IMR-90 (cell line): ENCODE measurements at regions not wholly inside any gene's neighbourhood (a gene's known extent, or its start where the extent isn't known, plus 50 kb on each side); places are given as distances from the start of the nearest gene placed in this dataset.

ENCODE experiments used
- ATAC-seq: fragments of 200-7000 bp; cut with Tn5 transposase; 2 replicates; pipeline ENCODE4 v1.9.1; 2020; ENCODE audit warnings: low read depth, mild to moderate bottlenecking, moderate library complexity
- BruUV-seq: library from RNA; stranded (reverse); fragments of 400-500 nt; replicated peaks from 2 replicates; lab custom pipeline; 2021; lab: Mats Ljungman, UMichigan
- CTCF ChIA-PET: fragments of 300-600 bp; formaldehyde crosslinking; extraction: SDS; loops from one replicate; lab custom pipeline; 2021; ENCODE audit warnings: antibody characterized with exemption; lab: Yijun Ruan, JAX
- POLR2A ChIA-PET: fragments of 300-600 bp; sonication (Branson Sonifier 250); formaldehyde crosslinking; loops from one replicate; lab custom pipeline; 2022; ENCODE audit warnings: antibody characterized with exemption; ENCODE audit not compliant: unreplicated experiment; lab: Charles Lee
- DNase-seq: peaks from one replicate; pipeline ENCODE4 v3.0.0; 2013
- H2AFZ ChIP-seq: replicated peaks from 2 replicates; pipeline ENCODE3; 2013; ENCODE audit warnings: low read length, mild to moderate bottlenecking; ENCODE audit not compliant: poor library complexity
- H2AK5ac ChIP-seq: 2 replicates; pipeline ENCODE4 v1.6.1; 2013; ENCODE audit warnings: low read depth, low read length, inconsistent platforms
- H2AK9ac ChIP-seq: replicated peaks from 2 replicates; pipeline ENCODE3; 2013; ENCODE audit warnings: mild to moderate bottlenecking, low read depth, low read length, moderate library complexity; ENCODE audit not compliant: poor library complexity
- H2BK120ac ChIP-seq: 2 replicates; pipeline ENCODE4 v1.6.1; 2013; ENCODE audit warnings: low read depth, low read length, inconsistent platforms
- H2BK15ac ChIP-seq: 3 replicates; pipeline ENCODE4 v1.6.1; 2013; ENCODE audit warnings: low read depth, low read length, inconsistent platforms
- H2BK20ac ChIP-seq: 2 replicates; pipeline ENCODE4 v1.6.1; 2013; ENCODE audit warnings: low read depth, mild to moderate bottlenecking, inconsistent platforms, low read length, moderate library complexity
- H2BK5ac ChIP-seq: 2 replicates; pipeline ENCODE4 v1.6.1; 2013; ENCODE audit warnings: mild to moderate bottlenecking, low read depth, low read length, inconsistent platforms; ENCODE audit not compliant: poor library complexity, severe bottlenecking
- H3K14ac ChIP-seq: replicated peaks from 2 replicates; pipeline ENCODE4 v1.6.1; 2013; ENCODE audit warnings: low read depth, low read length, inconsistent platforms
- H3K18ac ChIP-seq: 2 replicates; pipeline ENCODE4 v1.6.1; 2013; ENCODE audit warnings: low read depth, low read length, control low read depth
- H3K23ac ChIP-seq: 2 replicates; pipeline ENCODE4 v1.6.1; 2013; ENCODE audit warnings: low read depth, low read length, inconsistent platforms
- H3K27ac ChIP-seq: 2 replicates; pipeline ENCODE4 v1.5.1; 2013; ENCODE audit warnings: mild to moderate bottlenecking, control low read depth, low read length; ENCODE audit not compliant: insufficient read depth
- H3K27me3 ChIP-seq: 2 replicates; pipeline ENCODE4 v1.6.1; 2013; ENCODE audit warnings: low read length; ENCODE audit not compliant: control insufficient read depth, insufficient read depth
- H3K36me3 ChIP-seq: 2 replicates; pipeline ENCODE4 v1.6.1; 2013; ENCODE audit warnings: low read length, mixed read lengths; ENCODE audit not compliant: control insufficient read depth, insufficient read depth
- H3K4ac ChIP-seq: 2 replicates; pipeline ENCODE4 v1.6.1; 2013; ENCODE audit warnings: low read depth, low read length, inconsistent platforms
- H3K4me1 ChIP-seq: 2 replicates; pipeline ENCODE4 v1.6.1; 2013; ENCODE audit warnings: low read length, mixed read lengths; ENCODE audit not compliant: control insufficient read depth, insufficient read depth
- H3K4me2 ChIP-seq: 2 replicates; pipeline ENCODE4 v1.6.1; 2013; ENCODE audit warnings: low read depth, mild to moderate bottlenecking, control low read depth, low read length, moderate library complexity
- H3K4me3 ChIP-seq: 2 replicates; pipeline ENCODE4 v1.5.1; 2013; ENCODE audit warnings: low read depth, mild to moderate bottlenecking, control low read depth, low read length, moderate library complexity; ENCODE audit not compliant: insufficient read depth
- H3K56ac ChIP-seq: 2 replicates; pipeline ENCODE4 v1.6.1; 2013; ENCODE audit warnings: low read length, inconsistent platforms; ENCODE audit not compliant: insufficient read depth; ENCODE audit errors: extremely low read depth
- H3K79me1 ChIP-seq, 2 experiments: 2 replicates each; pipeline ENCODE4 v1.6.1; 2013; ENCODE audit warnings: low read length in 2 of 2, inconsistent platforms in 1 of 2, low read depth in 1 of 2
- H3K9ac ChIP-seq: 2 replicates; pipeline ENCODE4 v1.6.1; 2013; ENCODE audit warnings: low read depth, low read length, control low read depth
- H3K9me1 ChIP-seq: 2 replicates; pipeline ENCODE4 v1.6.1; 2013; ENCODE audit warnings: low read length, inconsistent platforms; ENCODE audit not compliant: insufficient read depth
- H3K9me3 ChIP-seq: 2 replicates; pipeline ENCODE4 v1.6.1; 2013; ENCODE audit warnings: low read length; ENCODE audit not compliant: control insufficient read depth, insufficient read depth
- H4K20me1 ChIP-seq: 2 replicates; pipeline ENCODE4 v1.6.1; 2013; ENCODE audit warnings: low read length, inconsistent platforms; ENCODE audit not compliant: insufficient read depth
- H4K5ac ChIP-seq: 2 replicates; pipeline ENCODE4 v1.6.1; 2013; ENCODE audit warnings: mild to moderate bottlenecking, low read depth, low read length, control low read depth
- H4K8ac ChIP-seq, 2 experiments: 2 replicates each; pipeline ENCODE4 v1.6.1; 2013; ENCODE audit warnings: low read depth in 2 of 2, low read length in 2 of 2, control low read depth in 1 of 2, inconsistent platforms in 1 of 2
- H4K91ac ChIP-seq: 2 replicates; pipeline ENCODE4 v1.6.1; 2013; ENCODE audit warnings: low read depth, low read length, inconsistent platforms; ENCODE audit not compliant: insufficient read depth
- CEBPB ChIP-seq: IDR thresholded peaks from 2 replicates; pipeline ENCODE4 v1.6.1; 2012; ENCODE audit warnings: low read depth, low read length, improper control_type of control experiment
- CTCF ChIP-seq: conservative IDR thresholded peaks from 2 replicates; pipeline ENCODE4 v1.5.1; 2012; ENCODE audit warnings: mild to moderate bottlenecking, low read depth, low read length, improper control_type of control experiment
- ELK1 ChIP-seq: fragments of 150-350 bp; IDR thresholded peaks from 2 replicates; pipeline ENCODE4 v1.6.1; 2016; ENCODE audit warnings: low read depth, mild to moderate bottlenecking, low read length, moderate library complexity, borderline replicate concordance
- MAFK ChIP-seq: IDR thresholded peaks from 2 replicates; pipeline ENCODE4 v1.6.1; 2012; ENCODE audit warnings: low read depth, low read length, improper control_type of control experiment
- MAZ ChIP-seq: IDR thresholded peaks from 2 replicates; pipeline ENCODE4 v1.6.1; 2012; ENCODE audit warnings: low read depth, mild to moderate bottlenecking, low read length, improper control_type of control experiment, moderate library complexity, borderline replicate concordance
- MXI1 ChIP-seq: IDR thresholded peaks from 2 replicates; pipeline ENCODE4 v1.6.1; 2012; ENCODE audit warnings: low read depth, mild to moderate bottlenecking, low read length, moderate library complexity, borderline replicate concordance
- NFE2L2 ChIP-seq: fragments of 150-350 bp; IDR thresholded peaks from 2 replicates; pipeline ENCODE4 v1.6.1; 2016; ENCODE audit warnings: low read depth, mild to moderate bottlenecking, low read length
- POLR2A ChIP-seq: IDR thresholded peaks from 2 replicates; pipeline ENCODE4 v1.6.1; 2012; ENCODE audit warnings: mild to moderate bottlenecking, low read depth, low read length
- RAD21 ChIP-seq: IDR thresholded peaks from 2 replicates; pipeline ENCODE4 v1.6.1; 2012; ENCODE audit warnings: low read length, improper control_type of control experiment
- RCOR1 ChIP-seq: IDR thresholded peaks from 2 replicates; pipeline ENCODE4 v1.6.1; 2012; ENCODE audit warnings: mild to moderate bottlenecking, low read length, improper control_type of control experiment; ENCODE audit not compliant: insufficient replicate concordance
- RFX5 ChIP-seq: IDR thresholded peaks from 2 replicates; pipeline ENCODE4 v1.8.0; 2012; ENCODE audit warnings: low read depth, mild to moderate bottlenecking, low read length, moderate library complexity
- SMC3 ChIP-seq: fragments of 150-350 bp; IDR thresholded peaks from 2 replicates; pipeline ENCODE4 v1.6.1; 2016; ENCODE audit warnings: low read depth, mild to moderate bottlenecking, antibody characterized with exemption, low read length, moderate library complexity
- USF2 ChIP-seq: fragments of 150-350 bp; IDR thresholded peaks from 2 replicates; pipeline ENCODE4 v1.6.1; 2017; ENCODE audit warnings: mild to moderate bottlenecking, antibody characterized with exemption, low read length, low read depth
- WGBS, 2 experiments: methylation state at CpG; one replicate each; pipeline versions ENCODE4 v1.1.5 to v1.1.7; 2013; ENCODE audit warnings: missing lambda C conversion rate in 2 of 2; ENCODE audit not compliant: insufficient read length in 1 of 2; ENCODE audit errors: extremely low coverage in 2 of 2; 5-methylcytosine and 5-hydroxymethylcytosine counted together
- dilution Hi-C: fragments of 300-500 bp; cut with HindIII; formaldehyde crosslinking; loops from one replicate; pipeline ENCODE4 v1.14.3; 2018; ENCODE audit warnings: low sequenced_read_pairs; ENCODE audit not compliant: unreplicated experiment
- in situ Hi-C: fragments of 300-500 bp; cut with MboI; formaldehyde crosslinking; loops from 3 replicates; pipeline ENCODE4 v1.14.3; 2019; ENCODE audit warnings: low sequenced_read_pairs, inconsistent platforms, mixed read lengths
- intact Hi-C: fragments of 100-400 bp; cut with micrococcal nuclease; formaldehyde crosslinking; loops from 2 replicates; pipeline ENCODE4 v1.10.0; 2022

- no peak for ATAC-seq
- BruUV-seq, result no TSS peak
- in situ Hi-C loops (no loop called here), intact Hi-C loops (no loop called here), dilution Hi-C loops (no loop called here)
- H4K91ac ChIP-seq, result no peak overlapping the region
- no peak overlapping the region for H3K14ac ChIP-seq
- H3K9me3 ChIP-seq, result peaks cover 4% of the 10 kb centered on the region
- H3K9ac ChIP-seq, result no peak overlapping the region
- no peak for DNase-seq
- no peak overlapping the region for H3K4me2 ChIP-seq
- no peaks in the 10 kb centered on the region for H3K79me1 ChIP-seq
- H3K9me1 ChIP-seq, result no peaks in the 10 kb centered on the region
- ChIA-PET CTCF (interaction anchor here (1.0 kb wide), 1 partner anchor 10 kb away, joined by 3 read pairs; no protein-coding TSS in a partner anchor), POLR2A (no interaction called here)
- H2AFZ ChIP-seq, result no peak overlapping the region
- no peak overlapping the region for H3K18ac ChIP-seq
- no peak overlapping the region for H2BK15ac ChIP-seq
- H2AK5ac ChIP-seq, result no peak overlapping the region
- no peak overlapping the region for H3K27ac ChIP-seq
- no peaks in the 10 kb centered on the region for H3K36me3 ChIP-seq
- H3K56ac ChIP-seq, result no peak overlapping the region
- no peak overlapping the region for H3K4ac ChIP-seq
- no peak overlapping the region for H2BK5ac ChIP-seq
- no peak overlapping the region for H2BK120ac ChIP-seq
- H3K4me3 ChIP-seq, result no peak overlapping the region
- H2AK9ac ChIP-seq, result no peak overlapping the region
- H2BK20ac ChIP-seq, result no peak overlapping the region
- TF ChIP-seq MAFK (no peak), USF2 (no peak), CTCF (no peak), MAZ (no peak), RCOR1 (no peak), NFE2L2 (no peak), ELK1 (no peak), RFX5 (no peak), POLR2A (no peak), CEBPB (no peak), SMC3 (no peak), MXI1 (no peak), RAD21 (no peak)
- no peak overlapping the region for H4K8ac ChIP-seq
- peaks cover 45% of the 10 kb centered on the region for H3K27me3 ChIP-seq
- H3K23ac ChIP-seq, result no peak overlapping the region
- WGBS, 2 experiments, result no CpG with 5 or more reads among the region's 3 CpGs
- H3K4me1 ChIP-seq, result no peaks in the 10 kb centered on the region; the same call in 1 of the 2 replicates
- no peaks in the 10 kb centered on the region for H4K20me1 ChIP-seq
- no peak overlapping the region for H4K5ac ChIP-seq
Measured at GRCh38 chr2:38475567-38475881, 98.5 kb upstream of the ATL2 start.
